ENCODE measurements at regions not wholly inside any gene's neighbourhood (a gene's known extent, or its start where the extent isn't known, plus 50 kb on each side); places are given as distances from the start of the nearest gene placed in this dataset.

DNA sequence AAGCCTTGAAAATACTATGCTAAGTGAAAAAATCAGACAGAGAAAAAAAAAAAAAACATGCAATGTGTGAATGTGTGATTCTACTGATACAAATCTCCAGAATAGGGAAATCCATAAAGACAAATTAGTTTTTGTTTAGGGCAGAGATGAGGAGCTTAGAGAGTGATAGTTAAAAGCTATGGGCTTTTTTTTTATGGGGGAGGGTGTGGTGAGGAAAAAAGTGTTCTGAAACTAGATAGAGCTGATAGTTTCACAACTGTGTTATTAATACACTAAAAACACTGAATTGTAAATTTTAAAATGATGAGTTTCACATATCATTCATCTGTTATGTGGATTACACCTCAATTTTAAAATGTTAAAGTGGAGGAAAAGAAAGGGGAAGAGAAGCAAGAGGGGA lies 228.3 kb upstream of the ZNF462 start:
- ATAC-seq (ENCODE audit: insufficient read depth, low read depth), result no peak
- H3K4me3 ChIP-seq (ENCODE audit: low read depth in 1 of 2, low read length in 2 of 2), result no peak overlapping the region

GRCh38 chr9:106637486-106637885 lies 225.5 kb upstream of the ZNF462 start:
- Histone ChIP-seq H2AFZ (ENCODE audit: low read depth, low read length) (no peak overlapping the region), H3K4me3 (ENCODE audit: low read depth in 1 of 2, low read length in 2 of 2) (no peak overlapping the region), H3K4me2 (ENCODE audit: insufficient read depth, low read length) (no peak overlapping the region), H3K27me3 (ENCODE audit: insufficient read depth, low read length, poor library complexity) (no peaks in the 10 kb centered on the region), H3K4me1 (ENCODE audit: insufficient read depth, low read length) (no peaks in the 10 kb centered on the region), H3K36me3 (ENCODE audit: insufficient read depth, low read length) (no peaks in the 10 kb centered on the region), H3K79me2 (ENCODE audit: insufficient read depth, low read length) (no peaks in the 10 kb centered on the region), H3K9ac (ENCODE audit: low read depth, low read length) (no peak overlapping the region), H4K20me1 (ENCODE audit: insufficient read depth, low read length) (no peaks in the 10 kb centered on the region), H3K9me3 (ENCODE audit: insufficient read depth, low read length, severe bottlenecking) (no peaks in the 10 kb centered on the region), H3K27ac (ENCODE audit: low read length) (no peak overlapping the region)
- DNase-seq (no peak), ATAC-seq (ENCODE audit: insufficient read depth, low read depth) (no peak)
- TF ChIP-seq CTCF (IDR thresholded peaks at IDR 0.05; ENCODE audit: borderline replicate concordance, extremely low read depth, low read length, poor library complexity, severe bottlenecking), result no peak
- TF ChIP-seq EZH2 (IDR thresholded peaks at IDR 0.05; ENCODE audit: borderline replicate concordance, low read depth, low read length, severe bottlenecking), result no peak

More for the DNA sequence above, 228.3 kb upstream of the ZNF462 start:
- TF ChIP-seq EZH2 (IDR thresholded peaks at IDR 0.05; ENCODE audit: borderline replicate concordance, low read depth, low read length, severe bottlenecking), result no peak
- TF ChIP-seq CTCF (IDR thresholded peaks at IDR 0.05; ENCODE audit: borderline replicate concordance, extremely low read depth, low read length, poor library complexity, severe bottlenecking), result no peak
- Histone ChIP-seq H3K27me3 (ENCODE audit: insufficient read depth, low read length, poor library complexity) (no peaks in the 10 kb centered on the region), H3K27ac (ENCODE audit: low read length) (no peak overlapping the region), H3K36me3 (ENCODE audit: insufficient read depth, low read length) (no peaks in the 10 kb centered on the region), H3K9me3 (ENCODE audit: insufficient read depth, low read length, severe bottlenecking) (no peaks in the 10 kb centered on the region), H4K20me1 (ENCODE audit: insufficient read depth, low read length) (no peaks in the 10 kb centered on the region), H3K4me2 (ENCODE audit: insufficient read depth, low read length) (no peak overlapping the region), H3K79me2 (ENCODE audit: insufficient read depth, low read length) (no peaks in the 10 kb centered on the region), H3K4me1 (ENCODE audit: insufficient read depth, low read length) (no peaks in the 10 kb centered on the region), H2AFZ (ENCODE audit: low read depth, low read length) (no peak overlapping the region), H3K9ac (ENCODE audit: low read depth, low read length) (no peak overlapping the region)
- no peak for DNase-seq

DNA sequence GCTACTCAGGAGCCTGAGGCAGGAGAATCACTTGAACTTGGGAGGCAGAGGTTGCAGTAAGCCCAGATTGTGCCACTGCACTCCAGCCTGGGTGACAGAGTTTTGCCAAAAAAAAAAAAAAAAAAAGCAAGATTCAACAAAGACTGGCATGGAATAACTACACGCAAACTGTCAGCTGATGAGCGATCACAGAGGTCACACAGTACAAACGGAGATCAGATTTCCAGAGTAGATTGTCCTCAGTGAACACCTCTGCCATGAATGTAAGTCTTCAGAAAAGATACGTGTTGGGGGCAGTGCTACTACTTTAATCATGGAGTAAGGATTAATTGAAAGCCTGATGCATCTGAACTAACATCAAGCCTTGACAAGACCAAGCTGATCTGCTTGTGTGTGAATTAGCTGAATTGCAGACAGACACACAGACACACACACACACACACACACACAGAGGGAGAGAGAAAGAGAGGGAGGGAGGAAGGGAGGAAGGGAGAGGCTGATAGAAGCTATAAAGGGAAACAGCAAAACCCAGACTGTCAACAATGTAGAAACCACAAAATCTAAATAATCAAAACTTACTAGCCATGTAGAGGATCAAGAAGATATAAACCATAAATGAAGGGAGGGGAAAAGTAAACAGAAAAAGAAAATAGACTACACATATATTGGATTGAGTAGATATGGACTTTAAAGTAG lies 222.9 kb upstream of the ZNF462 start:
- H4K20me1 ChIP-seq (ENCODE audit: insufficient read depth, low read length), result no peaks in the 10 kb centered on the region
- H3K9me3 ChIP-seq (ENCODE audit: insufficient read depth, low read length, severe bottlenecking), result no peaks in the 10 kb centered on the region
- no peak for TF ChIP-seq EZH2 (IDR thresholded peaks at IDR 0.05; ENCODE audit: borderline replicate concordance, low read depth, low read length, severe bottlenecking)
- TF ChIP-seq CTCF (IDR thresholded peaks at IDR 0.05; ENCODE audit: borderline replicate concordance, extremely low read depth, low read length, poor library complexity, severe bottlenecking), result no peak
- no peak overlapping the region for H2AFZ ChIP-seq (ENCODE audit: low read depth, low read length)
- no peak for ATAC-seq (ENCODE audit: insufficient read depth, low read depth)
- no peak for DNase-seq
- H3K27ac ChIP-seq (ENCODE audit: low read length), result no peak overlapping the region
- H3K4me1 ChIP-seq (ENCODE audit: insufficient read depth, low read length), result no peaks in the 10 kb centered on the region
- no peaks in the 10 kb centered on the region for H3K36me3 ChIP-seq (ENCODE audit: insufficient read depth, low read length)
- H3K79me2 ChIP-seq (ENCODE audit: insufficient read depth, low read length), result no peaks in the 10 kb centered on the region
- no peak overlapping the region for H3K9ac ChIP-seq (ENCODE audit: low read depth, low read length)
- no peaks in the 10 kb centered on the region for H3K27me3 ChIP-seq (ENCODE audit: insufficient read depth, low read length, poor library complexity)
- H3K4me3 ChIP-seq (ENCODE audit: low read depth in 1 of 2, low read length in 2 of 2), result no peak overlapping the region
- H3K4me2 ChIP-seq (ENCODE audit: insufficient read depth, low read length), result no peak overlapping the region

All from DND-41 (cell line).